ENCODE measurements at regions not wholly inside any gene's neighbourhood (a gene's known extent, or its start where the extent isn't known, plus 50 kb on each side); places are given as distances from the start of the nearest gene placed in this dataset.

DNA sequence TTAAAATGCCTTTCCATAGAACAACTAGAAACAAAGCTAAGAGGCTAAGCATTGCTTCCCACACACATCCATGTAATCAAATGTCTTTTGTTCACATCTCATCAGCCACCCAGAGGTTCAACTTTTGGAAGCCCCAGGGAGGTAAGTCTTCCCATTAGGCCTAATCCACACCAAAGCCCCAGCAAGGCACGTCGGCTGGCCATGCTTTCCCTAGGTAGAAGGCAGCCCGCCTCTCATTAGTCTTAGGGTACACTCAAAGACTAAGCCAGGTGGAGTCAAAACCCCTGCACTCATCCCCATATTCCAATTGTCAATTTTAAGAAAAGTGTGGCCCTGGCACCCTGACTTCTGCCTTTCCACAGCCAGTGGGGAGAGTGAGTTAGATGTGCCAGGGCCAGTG lies 87.9 kb downstream of the ATPSCKMT start:
- H3K4me3 ChIP-seq (ENCODE audit: low read depth, low read length): no peak overlapping the region
- TF ChIP-seq CTCF (IDR thresholded peaks at IDR 0.05; ENCODE audit: insufficient read depth, low read depth, low read length, missing control alignments): no peak
- no peak for DNase-seq (ENCODE audit: low read depth)

- no peak for DNase-seq (ENCODE audit: low read depth)
- TF ChIP-seq CTCF (IDR thresholded peaks at IDR 0.05; ENCODE audit: insufficient read depth, low read depth, low read length, missing control alignments): no peak
- no peak overlapping the region for H3K4me3 ChIP-seq (ENCODE audit: low read depth, low read length)
Observed at GRCh38 chr5:10160241-10160640, 89.4 kb downstream of the ATPSCKMT start.

DNA sequence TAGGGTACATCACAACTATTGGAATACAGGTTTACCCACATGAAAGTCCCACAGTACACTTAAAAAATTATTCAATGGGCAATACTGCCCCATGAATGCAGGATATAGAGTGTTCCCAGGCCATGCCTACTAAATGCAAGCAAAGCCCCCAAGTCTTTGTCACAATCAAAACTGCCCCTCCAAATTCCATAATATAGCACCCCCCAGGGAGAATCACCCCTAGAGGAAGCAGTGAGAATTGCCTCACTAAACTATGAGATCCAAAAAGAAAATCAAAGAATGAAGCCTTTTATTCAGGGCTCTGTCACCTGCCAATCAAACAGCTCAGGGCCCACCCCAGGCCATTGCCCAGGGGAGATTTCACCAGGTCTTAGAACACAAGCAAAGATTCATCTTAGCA lies 90.8 kb downstream of the ATPSCKMT start:
- H3K4me3 ChIP-seq (ENCODE audit: low read depth, low read length): no peak overlapping the region
- no peak for DNase-seq (ENCODE audit: low read depth)
- peak; percentile 3 for TF ChIP-seq CTCF (IDR thresholded peaks at IDR 0.05; ENCODE audit: insufficient read depth, low read depth, low read length, missing control alignments)

GRCh38 chr5:10157085-10157669 lies 92.5 kb downstream of the ATPSCKMT start:
- DNase-seq (ENCODE audit: low read depth): no peak
- no peak overlapping the region for H3K4me3 ChIP-seq (ENCODE audit: low read depth, low read length)

DNA sequence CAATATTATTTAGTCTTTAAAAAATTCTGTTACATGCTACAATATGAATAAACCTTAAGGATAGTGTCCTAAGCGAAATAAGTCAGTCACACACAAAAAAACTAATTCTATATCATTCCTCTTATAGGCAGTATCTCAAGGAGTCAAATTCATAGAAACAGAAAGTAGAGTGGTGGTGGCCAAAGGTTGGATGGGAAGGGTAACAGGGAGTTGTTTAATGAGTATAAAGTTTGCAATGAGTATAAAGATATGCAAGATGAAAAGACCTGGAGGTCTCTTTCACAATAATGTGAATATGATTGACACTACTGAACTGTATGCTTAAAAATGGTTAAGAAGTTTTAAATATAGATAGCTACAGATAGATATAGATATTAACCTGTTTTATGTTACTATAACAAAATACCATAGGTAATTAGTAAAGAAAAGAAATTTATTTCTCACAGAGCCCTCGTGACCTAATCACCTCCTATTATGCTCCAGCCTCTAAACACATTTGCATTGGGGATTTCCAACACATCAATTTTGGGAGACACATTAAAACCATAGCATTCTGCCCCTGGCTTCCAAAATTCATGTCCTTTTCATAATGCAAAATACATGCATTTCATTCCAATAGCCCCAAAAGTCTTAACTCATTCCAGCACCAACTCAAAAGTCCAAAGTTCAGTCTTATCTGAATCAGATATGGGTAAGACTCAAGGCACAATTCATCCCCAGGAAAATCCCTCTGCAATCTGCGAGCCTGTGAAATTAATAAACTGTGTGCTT lies 93.6 kb downstream of the ATPSCKMT start:
- TF ChIP-seq CTCF (IDR thresholded peaks at IDR 0.05; ENCODE audit: insufficient read depth, low read depth, low read length, missing control alignments): no peak
- no peak overlapping the region for H3K4me3 ChIP-seq (ENCODE audit: low read depth, low read length)
- no peak for DNase-seq (ENCODE audit: low read depth)

More at GRCh38 chr5:10157085-10157669, 92.5 kb downstream of the ATPSCKMT start:
- TF ChIP-seq CTCF (IDR thresholded peaks at IDR 0.05; ENCODE audit: insufficient read depth, low read depth, low read length, missing control alignments): no peak

DNA sequence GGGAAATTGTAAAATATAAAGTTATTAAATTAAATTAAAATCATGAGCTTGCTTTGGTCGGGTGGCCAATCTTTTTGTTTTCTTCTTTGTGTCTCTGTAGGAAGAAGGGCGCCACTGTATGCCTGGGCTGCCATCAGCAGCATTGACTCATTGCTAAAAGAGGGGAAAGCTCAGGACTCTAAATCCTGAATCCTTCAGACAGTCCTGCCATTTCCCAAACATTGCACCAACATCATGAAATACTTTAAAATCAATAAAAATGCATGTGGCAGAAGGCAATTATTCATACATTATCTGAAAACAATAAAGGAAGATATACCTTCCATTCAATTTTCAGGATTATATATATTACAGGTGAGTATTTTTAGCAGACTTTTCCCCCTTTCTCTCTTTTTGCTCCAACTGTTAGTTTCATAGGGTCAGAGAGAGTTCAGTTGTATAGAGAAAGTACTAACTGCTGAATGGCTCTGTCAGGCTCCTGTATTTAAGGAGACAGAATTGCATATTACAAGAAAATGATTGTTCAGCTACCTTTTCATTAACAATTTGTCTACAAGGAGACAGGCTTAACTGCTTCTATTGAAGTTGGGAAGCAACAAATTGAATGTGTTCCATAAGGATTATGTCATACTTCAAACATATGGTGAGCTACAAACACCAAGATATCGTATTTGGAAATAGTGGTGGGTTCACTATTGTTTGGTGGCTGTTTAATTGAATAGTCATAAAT lies 95.7 kb downstream of the ATPSCKMT start:
- no peak for DNase-seq (ENCODE audit: low read depth)
- H3K4me3 ChIP-seq (ENCODE audit: low read depth, low read length): no peak overlapping the region
- TF ChIP-seq CTCF (IDR thresholded peaks at IDR 0.05; ENCODE audit: insufficient read depth, low read depth, low read length, missing control alignments): no peak
